ENCODE measurements at regions not wholly inside any gene's neighbourhood (a gene's known extent, or its start where the extent isn't known, plus 50 kb on each side); places are given as distances from the start of the nearest gene placed in this dataset.

GRCh38 chr14:26216786-26217185 is 381.0 kb downstream of the NOVA1 start:
- Histone ChIP-seq H3K9ac (ENCODE audit: insufficient read depth in 1 of 2, low read depth in 2 of 2, low read length in 2 of 2) (no peak overlapping the region), H3K27ac (ENCODE audit: extremely low read depth, low read depth, low read length) (no peak overlapping the region), H3K4me3 (no peak overlapping the region), H3K36me3 (ENCODE audit: control insufficient read depth, insufficient read depth, low read length) (no peaks in the 10 kb centered on the region), H3K4me1 (replicated peaks in 1 of 2; ENCODE audit: control insufficient read depth in 2 of 2, insufficient read depth in 2 of 2, low read length in 2 of 2) (no peaks in the 10 kb centered on the region), H3K79me2 (ENCODE audit: control insufficient read depth, insufficient read depth, low read length) (no peaks in the 10 kb centered on the region), H3K9me1 (ENCODE audit: control insufficient read depth, insufficient read depth, low read length) (no peaks in the 10 kb centered on the region), H3K4me2 (ENCODE audit: insufficient read depth, low read length) (no peak overlapping the region), H2AFZ (ENCODE audit: low read depth, low read length) (no peak overlapping the region), H3K27me3 (ENCODE audit: control insufficient read depth in 2 of 2, insufficient read depth in 2 of 2, low read length in 2 of 2) (no peaks in the 10 kb centered on the region), H4K20me1 (replicated peaks; ENCODE audit: control insufficient read depth, insufficient read depth, low read length) (no peaks in the 10 kb centered on the region), H3K9me3 (replicated peaks; ENCODE audit: control insufficient read depth, insufficient read depth, low read depth, low read length) (no peaks in the 10 kb centered on the region)
- FAIRE-seq (no peak), ATAC-seq (no peak), DNase-seq (ENCODE audit: extremely low read depth in 1 of 4, low spot score in 3 of 4) (no peak)
- in situ Hi-C loops (cut with MboI) (no loop called here), intact Hi-C loops (cut with micrococcal nuclease) (no loop called here)
- TF ChIP-seq ETV6 (IDR thresholded peaks at IDR 0.05; ENCODE audit: borderline replicate concordance in 1 of 2, low read depth in 2 of 2, low read length in 1 of 2) = no peak
- TF ChIP-seq ETV6 (CRISPR knock-in tag; IDR thresholded peaks at IDR 0.05; ENCODE audit: borderline replicate concordance) = no peak
- no peak for TF ChIP-seq GATAD2A (IDR thresholded peaks at IDR 0.05)
- no peak for TF ChIP-seq FOXP1 (CRISPR knock-in tag; IDR thresholded peaks at IDR 0.05)
- no peak for TF ChIP-seq ZNF707 (CRISPR knock-in tag; conservative IDR thresholded peaks at IDR 0.05)
- TF ChIP-seq HNRNPUL1 (IDR thresholded peaks at IDR 0.05; ENCODE audit: low read length) = no peak
- TF ChIP-seq ZBTB34 (CRISPR knock-in tag; IDR thresholded peaks at IDR 0.05) = no peak
- no peak for TF ChIP-seq TEAD1 (CRISPR knock-in tag; IDR thresholded peaks at IDR 0.05)
- TF ChIP-seq ZBTB8A (IDR thresholded peaks at IDR 0.05; ENCODE audit: partially characterized antibody) = no peak
- TF ChIP-seq BRF1 (IDR thresholded peaks at IDR 0.05; ENCODE audit: borderline replicate concordance, extremely low read depth, insufficient read length) = no peak
- TF ChIP-seq CREB3L1 (IDR thresholded peaks at IDR 0.05; ENCODE audit: borderline replicate concordance, low read depth) = no peak
- TF ChIP-seq PCBP1 (IDR thresholded peaks at IDR 0.05; ENCODE audit: low read depth, low read length, poor library complexity, severe bottlenecking) = no peak
- TF ChIP-seq ETS2 (tag; IDR thresholded peaks at IDR 0.05; ENCODE audit: borderline replicate concordance, poor library complexity, severe bottlenecking) = no peak
- TF ChIP-seq TRIM24 (IDR thresholded peaks at IDR 0.05) = no peak
- BruUV-seq (replicated peaks) = no TSS peak
- ChIA-PET CTCF (ENCODE audit: low intra/inter-chr PET ratio) (no interaction called here), POLR2A (no interaction called here)
- 0% methylated on average over 5 of the region's 5 CpGs for WGBS (ENCODE audit: insufficient coverage, low coverage, missing lambda C conversion rate)

Data from K562 (cell line).